ENCODE measurements at regions not wholly inside any gene's neighbourhood (a gene's known extent, or its start where the extent isn't known, plus 50 kb on each side); places are given as distances from the start of the nearest gene placed in this dataset.

DNA sequence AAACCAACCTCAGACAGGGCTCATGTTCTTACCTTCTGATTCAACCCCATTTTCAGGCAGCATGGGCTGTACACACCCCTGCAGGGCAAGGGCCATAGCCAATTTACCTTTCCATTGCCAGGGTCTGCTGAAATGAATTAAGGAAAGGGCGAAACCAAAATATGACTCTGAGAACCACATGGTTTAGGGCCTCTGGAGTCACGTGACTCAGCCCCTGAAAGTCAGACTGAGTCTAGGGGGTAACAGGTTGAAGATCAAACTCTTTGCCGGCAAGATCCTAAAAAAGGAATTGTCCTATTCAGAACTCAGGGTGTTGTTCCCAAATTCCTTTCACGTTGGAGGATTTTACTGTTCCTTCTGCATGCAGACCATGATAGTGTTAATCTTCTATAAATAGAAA, 118.9 kb downstream of the RAB11FIP2 start:
- no peak overlapping the region for H2AFZ ChIP-seq (ENCODE audit: insufficient read depth, low read depth, low read length, poor library complexity, severe bottlenecking)
- no peak overlapping the region for H3K4me2 ChIP-seq (replicated peaks; ENCODE audit: extremely low read depth, low read length, poor library complexity, severe bottlenecking)
- no peaks in the 10 kb centered on the region for H3K4me1 ChIP-seq (ENCODE audit: control insufficient read depth in 1 of 2, insufficient read depth in 2 of 2, low read length in 2 of 2)
- 76% methylated on average over 3 of the region's 4 CpGs for WGBS (ENCODE audit: insufficient coverage)
- H3K79me2 ChIP-seq (ENCODE audit: insufficient read depth, low read length) = no peaks in the 10 kb centered on the region
- H3K27ac ChIP-seq (ENCODE audit: low read depth in 1 of 2, low read length in 2 of 2) = no peak overlapping the region
- Mint-ChIP-seq H3K27me3 (ENCODE audit: low read depth in 3 of 3) (peaks cover 1 to 5% (median 3%) of the 10 kb centered on the region in 3 donors), H3K9me3 (peaks cover 0 to 5% (median 2%) of the 10 kb centered on the region in 7 donors), H3K27ac (no peak overlapping the region), H3K4me1 (peaks cover 6% of the 10 kb centered on the region), H3K4me3 (no peak overlapping the region), H3K36me3 (no peaks in the 10 kb centered on the region)
- no peak overlapping the region for H3K9ac ChIP-seq (ENCODE audit: insufficient read depth, low read length, poor library complexity, severe bottlenecking)
- H3K36me3 ChIP-seq (replicated peaks in 1 of 2; ENCODE audit: control insufficient read depth in 1 of 2, insufficient read depth in 2 of 2, low read length in 2 of 2) = no peaks in the 10 kb centered on the region
- no peak for DNase-seq
- H3K9me3 ChIP-seq (replicated peaks in 1 of 2; ENCODE audit: control insufficient read depth in 1 of 2, insufficient read depth in 1 of 2, low read length in 2 of 2) = no peaks in the 10 kb centered on the region
- no peaks in the 10 kb centered on the region for H3K27me3 ChIP-seq (ENCODE audit: control insufficient read depth in 2 of 2, insufficient read depth in 2 of 2, low read length in 2 of 2)
- H4K20me1 ChIP-seq (ENCODE audit: insufficient read depth, low read length) = no peaks in the 10 kb centered on the region
- TF ChIP-seq, protein P1, sequence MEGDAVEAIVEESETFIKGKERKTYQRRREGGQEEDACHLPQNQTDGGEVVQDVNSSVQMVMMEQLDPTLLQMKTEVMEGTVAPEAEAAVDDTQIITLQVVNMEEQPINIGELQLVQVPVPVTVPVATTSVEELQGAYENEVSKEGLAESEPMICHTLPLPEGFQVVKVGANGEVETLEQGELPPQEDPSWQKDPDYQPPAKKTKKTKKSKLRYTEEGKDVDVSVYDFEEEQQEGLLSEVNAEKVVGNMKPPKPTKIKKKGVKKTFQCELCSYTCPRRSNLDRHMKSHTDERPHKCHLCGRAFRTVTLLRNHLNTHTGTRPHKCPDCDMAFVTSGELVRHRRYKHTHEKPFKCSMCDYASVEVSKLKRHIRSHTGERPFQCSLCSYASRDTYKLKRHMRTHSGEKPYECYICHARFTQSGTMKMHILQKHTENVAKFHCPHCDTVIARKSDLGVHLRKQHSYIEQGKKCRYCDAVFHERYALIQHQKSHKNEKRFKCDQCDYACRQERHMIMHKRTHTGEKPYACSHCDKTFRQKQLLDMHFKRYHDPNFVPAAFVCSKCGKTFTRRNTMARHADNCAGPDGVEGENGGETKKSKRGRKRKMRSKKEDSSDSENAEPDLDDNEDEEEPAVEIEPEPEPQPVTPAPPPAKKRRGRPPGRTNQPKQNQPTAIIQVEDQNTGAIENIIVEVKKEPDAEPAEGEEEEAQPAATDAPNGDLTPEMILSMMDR (IDR thresholded peaks at IDR 0.05) = no peak
- intact Hi-C loops (cut with micrococcal nuclease) = no loop called here
- no peak overlapping the region for H3K4me3 ChIP-seq (replicated peaks in 1 of 3; ENCODE audit: low read depth in 2 of 3, low read length in 3 of 3)

GRCh38 chr10:117928281-117928680, 118.5 kb downstream of the RAB11FIP2 start:
- H3K9me3 Mint-ChIP-seq = peaks cover 0 to 5% (median 2%) of the 10 kb centered on the region in 7 donors
- H3K27me3 ChIP-seq (ENCODE audit: control insufficient read depth in 2 of 2, insufficient read depth in 2 of 2, low read length in 2 of 2) = no peaks in the 10 kb centered on the region
- TF ChIP-seq, protein P1 (IDR thresholded peaks at IDR 0.05) = no peak
- H3K4me1 Mint-ChIP-seq = peaks cover 6% of the 10 kb centered on the region
- no peaks in the 10 kb centered on the region for H3K9me3 ChIP-seq (replicated peaks in 1 of 2; ENCODE audit: control insufficient read depth in 1 of 2, insufficient read depth in 1 of 2, low read length in 2 of 2)
- H3K36me3 Mint-ChIP-seq = no peaks in the 10 kb centered on the region
- H3K27ac Mint-ChIP-seq = no peak overlapping the region
- intact Hi-C loops (cut with micrococcal nuclease) = no loop called here
- WGBS (ENCODE audit: insufficient coverage) = no CpG with 5 or more reads among the region's 6 CpGs
- no peak overlapping the region for H3K4me3 ChIP-seq (replicated peaks in 1 of 3; ENCODE audit: low read depth in 2 of 3, low read length in 3 of 3)
- no peak overlapping the region for H3K4me2 ChIP-seq (replicated peaks; ENCODE audit: extremely low read depth, low read length, poor library complexity, severe bottlenecking)
- no peaks in the 10 kb centered on the region for H3K79me2 ChIP-seq (ENCODE audit: insufficient read depth, low read length)
- no peak overlapping the region for H2AFZ ChIP-seq (ENCODE audit: insufficient read depth, low read depth, low read length, poor library complexity, severe bottlenecking)
- DNase-seq = no peak
- H3K36me3 ChIP-seq (replicated peaks in 1 of 2; ENCODE audit: control insufficient read depth in 1 of 2, insufficient read depth in 2 of 2, low read length in 2 of 2) = no peaks in the 10 kb centered on the region
- H4K20me1 ChIP-seq (ENCODE audit: insufficient read depth, low read length) = no peaks in the 10 kb centered on the region
- no peak overlapping the region for H3K27ac ChIP-seq (ENCODE audit: low read depth in 1 of 2, low read length in 2 of 2)
- no peak overlapping the region for H3K4me3 Mint-ChIP-seq
- H3K27me3 Mint-ChIP-seq (ENCODE audit: low read depth in 3 of 3) = peaks cover 1 to 3% (median 3%) of the 10 kb centered on the region in 3 donors
- H3K9ac ChIP-seq (ENCODE audit: insufficient read depth, low read length, poor library complexity, severe bottlenecking) = no peak overlapping the region
- H3K4me1 ChIP-seq (ENCODE audit: control insufficient read depth in 1 of 2, insufficient read depth in 2 of 2, low read length in 2 of 2) = no peaks in the 10 kb centered on the region

Data from CD14-positive monocyte (primary cell).